BLaER1 treated with 17β-estradiol and CSF1 and Interleukin-3, amounts not matched to agents 10 nM and 100 nM (cell line): ENCODE measurements at regions not wholly inside any gene's neighbourhood (a gene's known extent, or its start where the extent isn't known, plus 50 kb on each side); places are given as distances from the start of the nearest gene placed in this dataset.

Source experiments
- H3K27ac ChIP-seq, 11 experiments: shearing (Covaris generic); formaldehyde crosslinking; 2 replicates each; pipeline ENCODE4 v1.8.1; 2022
- H3K27me3 ChIP-seq, 11 experiments: shearing (Covaris generic); formaldehyde crosslinking; 2 replicates each; pipeline ENCODE4 v1.8.1; 2022
- H3K36me3 ChIP-seq, 11 experiments: shearing (Covaris generic); formaldehyde crosslinking; 2 replicates each; pipeline ENCODE4 v1.8.1; 2022
- H3K4me1 ChIP-seq, 10 experiments: shearing (Covaris generic); formaldehyde crosslinking; 2 replicates each; pipeline ENCODE4 v1.8.1; 2022
- H3K4me2 ChIP-seq, 11 experiments: shearing (Covaris generic); formaldehyde crosslinking; 2 replicates each; pipeline ENCODE4 v1.8.1; 2022
- H3K4me3 ChIP-seq, 10 experiments: shearing (Covaris generic); formaldehyde crosslinking; 2 replicates each; pipeline ENCODE4 v1.8.1; 2022
- H3K9ac ChIP-seq, 11 experiments: shearing (Covaris generic); formaldehyde crosslinking; 2 replicates each; pipeline ENCODE4 v1.8.1; 2022
- H3K9me3 ChIP-seq, 11 experiments: shearing (Covaris generic); formaldehyde crosslinking; replicated peaks in 1 of 11; 2 replicates each; pipeline ENCODE4 v1.8.1; 2022
- H4K20me1 ChIP-seq, 11 experiments: shearing (Covaris generic); formaldehyde crosslinking; 2 replicates each; pipeline ENCODE4 v1.8.1; 2022
- Cebpa-rat ChIP-seq, 11 experiments: shearing (Covaris generic); IDR thresholded peaks; 2 replicates each; pipeline ENCODE4 v1.8.1; 2022

GRCh38 chr20:40774252-40774651, 85.2 kb upstream of the MAFB start:
- peak overlapping the region in 1 of 11 experiments; percentile 13; a peak in 1 of 22 replicates for H3K27ac ChIP-seq
- peak overlapping the region in 3 of 11 experiments; percentile 11 to 83 (median 83); a peak in 4 of 22 replicates for H3K4me2 ChIP-seq
- no peaks in the 10 kb centered on the region for H3K27me3 ChIP-seq
- H3K9me3 ChIP-seq = no peaks in the 10 kb centered on the region
- H3K36me3 ChIP-seq = no peaks in the 10 kb centered on the region
- peaks cover 0 to 97% (median 14%) of the 10 kb centered on the region in 10 experiments; a peak in 11 of 20 replicates for H3K4me1 ChIP-seq
- H3K4me3 ChIP-seq = no peak overlapping the region
- TF ChIP-seq Cebpa-rat (IDR thresholded peaks at IDR 0.05) = no peak
- no peaks in the 10 kb centered on the region for H4K20me1 ChIP-seq
- no peak overlapping the region for H3K9ac ChIP-seq

- H3K36me3 ChIP-seq = no peaks in the 10 kb centered on the region
- H3K4me1 ChIP-seq = peaks cover 0 to 98% (median 12%) of the 10 kb centered on the region in 10 experiments; a peak in 11 of 20 replicates
- no peak for TF ChIP-seq Cebpa-rat (IDR thresholded peaks at IDR 0.05)
Observed at GRCh38 chr20:40775561-40776146, 86.6 kb upstream of the MAFB start.

GRCh38 chr20:40776466-40777457, 87.7 kb upstream of the MAFB start:
- Histone ChIP-seq H3K4me3 (no peak overlapping the region; a peak in 1 of 20 replicates), H3K9ac (peak overlapping the region in 3 of 11 experiments; percentile 11 to 32 (median 14); a peak in 2 of 22 replicates), H3K4me2 (peak overlapping the region in 3 of 11 experiments; percentile 72 to 83 (median 83); a peak in 6 of 22 replicates), H4K20me1 (no peaks in the 10 kb centered on the region), H3K27ac (peak overlapping the region in 3 of 11 experiments; percentile 9 to 35 (median 32); a peak in 4 of 22 replicates), H3K27me3 (no peaks in the 10 kb centered on the region), H3K4me1 (peaks cover 0 to 98% (median 11%) of the 10 kb centered on the region in 10 experiments; a peak in 11 of 20 replicates), H3K9me3 (no peaks in the 10 kb centered on the region), H3K36me3 (no peaks in the 10 kb centered on the region)
- no peak for TF ChIP-seq Cebpa-rat (IDR thresholded peaks at IDR 0.05)

More at GRCh38 chr20:40775561-40776146, 86.6 kb upstream of the MAFB start:
- peak overlapping the region in 3 of 11 experiments; percentile 72 to 83 (median 83); a peak in 6 of 22 replicates for H3K4me2 ChIP-seq
- H4K20me1 ChIP-seq = no peaks in the 10 kb centered on the region
- H3K9me3 ChIP-seq = no peaks in the 10 kb centered on the region
- H3K4me3 ChIP-seq = no peak overlapping the region
- H3K9ac ChIP-seq = no peak overlapping the region
- no peaks in the 10 kb centered on the region for H3K27me3 ChIP-seq
- peak overlapping the region in 1 of 11 experiments; percentile 35; a peak in 2 of 22 replicates for H3K27ac ChIP-seq

GRCh38 chr20:40777653-40778052, 88.6 kb upstream of the MAFB start:
- H4K20me1 ChIP-seq = no peaks in the 10 kb centered on the region
- H3K4me1 ChIP-seq = peaks cover 0 to 98% (median 15%) of the 10 kb centered on the region in 10 experiments; a peak in 11 of 20 replicates
- H3K27me3 ChIP-seq = no peaks in the 10 kb centered on the region
- H3K9ac ChIP-seq = no peak overlapping the region
- no peaks in the 10 kb centered on the region for H3K9me3 ChIP-seq
- peak overlapping the region in 4 of 11 experiments; percentile 8 to 87 (median 76); a peak in 7 of 22 replicates for H3K4me2 ChIP-seq
- H3K4me3 ChIP-seq = no peak overlapping the region
- H3K36me3 ChIP-seq = no peaks in the 10 kb centered on the region
- no peak for TF ChIP-seq Cebpa-rat (IDR thresholded peaks at IDR 0.05)
- H3K27ac ChIP-seq = no peak overlapping the region; a peak in 1 of 22 replicates

GRCh38 chr20:40778894-40779496, 90.0 kb upstream of the MAFB start:
- H3K4me2 ChIP-seq = peak overlapping the region in 6 of 11 experiments; percentile 23 to 87 (median 60); a peak in 11 of 22 replicates
- H3K27me3 ChIP-seq = no peaks in the 10 kb centered on the region
- H3K4me3 ChIP-seq = no peak overlapping the region
- H3K9me3 ChIP-seq = no peaks in the 10 kb centered on the region
- H4K20me1 ChIP-seq = no peaks in the 10 kb centered on the region
- peak overlapping the region in 4 of 11 experiments; percentile 7 to 32 (median 16); a peak in 5 of 22 replicates for H3K27ac ChIP-seq
- no peak overlapping the region for H3K9ac ChIP-seq
- no peaks in the 10 kb centered on the region for H3K36me3 ChIP-seq
- TF ChIP-seq Cebpa-rat (IDR thresholded peaks at IDR 0.05) = no peak
- H3K4me1 ChIP-seq = peaks cover 0 to 96% (median 17%) of the 10 kb centered on the region in 10 experiments; a peak in 11 of 20 replicates

GRCh38 chr20:40781327-40782042, 92.4 kb upstream of the MAFB start:
- peak in 1 of 11 experiments; percentile 30; a peak in 2 of 22 replicates for TF ChIP-seq Cebpa-rat (IDR thresholded peaks at IDR 0.05)
- Histone ChIP-seq H3K4me2 (peak overlapping the region in 6 of 11 experiments; percentile 3 to 53 (median 40); a peak in 11 of 22 replicates), H3K27me3 (no peaks in the 10 kb centered on the region), H3K4me3 (no peak overlapping the region), H3K36me3 (no peaks in the 10 kb centered on the region), H3K9me3 (no peaks in the 10 kb centered on the region), H4K20me1 (no peaks in the 10 kb centered on the region), H3K4me1 (peaks cover 0 to 74% (median 17%) of the 10 kb centered on the region in 10 experiments; a peak in 11 of 20 replicates), H3K9ac (no peak overlapping the region), H3K27ac (peak overlapping the region in 1 of 11 experiments; percentile 22; a peak in 1 of 22 replicates)

GRCh38 chr20:40782043-40782368, 93.0 kb upstream of the MAFB start:
- Histone ChIP-seq H3K4me2 (peak overlapping the region in 6 of 11 experiments; percentile 3 to 53 (median 40); a peak in 11 of 22 replicates), H4K20me1 (no peaks in the 10 kb centered on the region), H3K27me3 (no peaks in the 10 kb centered on the region), H3K4me1 (peaks cover 0 to 72% (median 17%) of the 10 kb centered on the region in 10 experiments; a peak in 11 of 20 replicates), H3K9me3 (no peaks in the 10 kb centered on the region), H3K4me3 (no peak overlapping the region), H3K27ac (peak overlapping the region in 1 of 11 experiments; percentile 30; a peak in 2 of 22 replicates), H3K9ac (no peak overlapping the region), H3K36me3 (no peaks in the 10 kb centered on the region)
- no peak for TF ChIP-seq Cebpa-rat (IDR thresholded peaks at IDR 0.05)

GRCh38 chr20:40785346-40785745, 96.3 kb upstream of the MAFB start:
- Histone ChIP-seq H3K9me3 (no peaks in the 10 kb centered on the region), H4K20me1 (no peaks in the 10 kb centered on the region), H3K27me3 (no peaks in the 10 kb centered on the region), H3K36me3 (no peaks in the 10 kb centered on the region), H3K4me1 (peaks cover 0 to 40% (median 11%) of the 10 kb centered on the region in 10 experiments; a peak in 11 of 20 replicates), H3K4me2 (no peak overlapping the region), H3K4me3 (no peak overlapping the region), H3K27ac (no peak overlapping the region), H3K9ac (no peak overlapping the region)
- TF ChIP-seq Cebpa-rat (IDR thresholded peaks at IDR 0.05) = no peak
